WTC11 (cell line): ENCODE measurements at regions not wholly inside any gene's neighbourhood (a gene's known extent, or its start where the extent isn't known, plus 50 kb on each side); places are given as distances from the start of the nearest gene placed in this dataset.
A peak's percentile ranks its signal among the peaks of the same experiment; 100 is the strongest.

Experiments used
- ATAC-seq: fragments of 200-7000 bp; cut with Tn5 transposase; 2 replicates; pipeline ENCODE4 v1.10.0; 2021; ENCODE audit warnings: mild to moderate bottlenecking, moderate library complexity
- CTCF ChIA-PET: fragments of 300-600 bp; sonication (Branson Sonifier 250); formaldehyde crosslinking; loops from one replicate; lab custom pipeline; 2021; ENCODE audit warnings: antibody characterized with exemption; lab: Charles Lee
- POLR2A ChIA-PET: fragments of 350-600 bp; sonication (Branson Sonifier 250); formaldehyde crosslinking; loops from one replicate; lab custom pipeline; 2021; ENCODE audit warnings: antibody characterized with exemption; lab: Charles Lee
- DNase-seq: peaks from one replicate; pipeline ENCODE4 v3.0.0; 2021; ENCODE audit warnings: low spot score
- H3K27ac Mint-ChIP-seq: 2 replicates; pipeline ENCODE4 v1.8.0; 2021; ENCODE audit warnings: mixed read lengths
- H3K27me3 Mint-ChIP-seq: 2 replicates; pipeline ENCODE4 v1.8.0; 2021; ENCODE audit warnings: low read depth, mild to moderate bottlenecking, moderate library complexity, mixed read lengths
- H3K36me3 Mint-ChIP-seq: 2 replicates; pipeline ENCODE4 v1.8.0; 2021; ENCODE audit warnings: mixed read lengths
- H3K4me1 Mint-ChIP-seq: 2 replicates; pipeline ENCODE4 v1.8.0; 2022; ENCODE audit warnings: mixed read lengths
- H3K4me3 Mint-ChIP-seq: 2 replicates; pipeline ENCODE4 v1.8.0; 2021; ENCODE audit warnings: mild to moderate bottlenecking, moderate library complexity, mixed read lengths
- H3K9me3 Mint-ChIP-seq: 2 replicates; pipeline ENCODE4 v1.8.0; 2021; ENCODE audit warnings: mixed read lengths
- ATF6 ChIP-seq: sonication (generic); formaldehyde crosslinking; IDR thresholded peaks from 2 replicates; pipeline ENCODE4 v1.8.1; 2023; ENCODE audit warnings: mild to moderate bottlenecking, missing genetic modification reagents
- CDX4 ChIP-seq: fragments of 250-450 bp; sonication (Bioruptor Pico); IDR thresholded peaks from 2 replicates; pipeline ENCODE4 v1.9.0; 2021; ENCODE audit warnings: moderate library complexity, mild to moderate bottlenecking, inconsistent platforms, borderline replicate concordance
- CREM ChIP-seq: sonication (generic); formaldehyde crosslinking; IDR thresholded peaks from 2 replicates; pipeline ENCODE4 v1.8.1; 2022; ENCODE audit warnings: mild to moderate bottlenecking, missing genetic modification reagents, moderate library complexity
- E2F4 ChIP-seq: sonication (generic); formaldehyde crosslinking; IDR thresholded peaks from 2 replicates; pipeline ENCODE4 v1.8.1; 2022; ENCODE audit warnings: low read depth, mild to moderate bottlenecking, moderate library complexity, missing genetic modification reagents, borderline replicate concordance
- ELF4 ChIP-seq: sonication (generic); formaldehyde crosslinking; IDR thresholded peaks from 2 replicates; pipeline ENCODE4 v1.8.1; 2022; ENCODE audit warnings: low read depth, mild to moderate bottlenecking, moderate library complexity, missing genetic modification reagents
- FOXP1 ChIP-seq: sonication (generic); formaldehyde crosslinking; IDR thresholded peaks from 2 replicates; pipeline ENCODE4 v1.8.0; 2022; ENCODE audit warnings: missing genetic modification reagents, mild to moderate bottlenecking, moderate library complexity, borderline replicate concordance
- FOXP4 ChIP-seq: sonication (generic); formaldehyde crosslinking; IDR thresholded peaks from 2 replicates; pipeline ENCODE4 v1.8.0; 2022; ENCODE audit warnings: mild to moderate bottlenecking, missing genetic modification reagents
- GRHL2 ChIP-seq: fragments of 250-450 bp; sonication (Bioruptor Pico); IDR thresholded peaks from 2 replicates; pipeline ENCODE4 v1.8.0; 2022; ENCODE audit warnings: mild to moderate bottlenecking, moderate library complexity; ENCODE audit not compliant: insufficient replicate concordance, severe bottlenecking
- HMGA2 ChIP-seq: fragments of 250-450 bp; sonication (Bioruptor Pico); IDR thresholded peaks from 2 replicates; pipeline ENCODE4 v1.4.0; 2021; ENCODE audit warnings: mild to moderate bottlenecking, moderate library complexity
- NFATC4 ChIP-seq: fragments of 250-450 bp; sonication (Bioruptor Pico); IDR thresholded peaks from 2 replicates; pipeline ENCODE4 v1.9.0; 2021; ENCODE audit warnings: mild to moderate bottlenecking
- NR2C2 ChIP-seq: sonication (generic); formaldehyde crosslinking; IDR thresholded peaks from 2 replicates; pipeline ENCODE4 v1.8.0; 2022; ENCODE audit warnings: mild to moderate bottlenecking, missing genetic modification reagents
- PREB ChIP-seq: sonication (generic); formaldehyde crosslinking; IDR thresholded peaks from 2 replicates; pipeline ENCODE4 v1.8.1; 2022; ENCODE audit warnings: mild to moderate bottlenecking, missing genetic modification reagents, moderate library complexity, borderline replicate concordance
- PRRX2 ChIP-seq: fragments of 250-450 bp; sonication (Bioruptor Pico); IDR thresholded peaks from 2 replicates; pipeline ENCODE4 v1.8.0; 2021; ENCODE audit warnings: mild to moderate bottlenecking
- SMAD4 ChIP-seq: sonication (generic); formaldehyde crosslinking; IDR thresholded peaks from 2 replicates; pipeline ENCODE4 v1.8.0; 2022; ENCODE audit warnings: mild to moderate bottlenecking, missing genetic modification reagents
- SP1 ChIP-seq: sonication (generic); formaldehyde crosslinking; conservative IDR thresholded peaks from 2 replicates; pipeline ENCODE4 v1.8.1; 2022; ENCODE audit warnings: missing genetic modification reagents
- TEAD4 ChIP-seq: sonication (generic); formaldehyde crosslinking; IDR thresholded peaks from 2 replicates; pipeline ENCODE4 v1.8.0; 2022; ENCODE audit warnings: mild to moderate bottlenecking, missing genetic modification reagents
- USF2 ChIP-seq: sonication (generic); formaldehyde crosslinking; IDR thresholded peaks from 2 replicates; pipeline ENCODE4 v1.8.1; 2023; ENCODE audit warnings: mild to moderate bottlenecking, missing genetic modification reagents, moderate library complexity
- ZNF121 ChIP-seq: sonication (generic); formaldehyde crosslinking; IDR thresholded peaks from 2 replicates; pipeline ENCODE4 v1.8.0; 2023; ENCODE audit warnings: missing genetic modification reagents
- ZNF281 ChIP-seq: sonication (generic); formaldehyde crosslinking; IDR thresholded peaks from 2 replicates; pipeline ENCODE4 v1.8.0; 2023; ENCODE audit warnings: mild to moderate bottlenecking, missing genetic modification reagents
- ZNF423 ChIP-seq: fragments of 250-450 bp; sonication (Bioruptor Pico); IDR thresholded peaks from 2 replicates; pipeline ENCODE4 v2.1.2; 2022; ENCODE audit warnings: mild to moderate bottlenecking, moderate library complexity

- Mint-ChIP-seq H3K27ac (peak overlapping the region; percentile 15; the same call in 1 of the 2 replicates), H3K4me1 (peaks cover 39% of the 10 kb centered on the region), H3K36me3 (no peaks in the 10 kb centered on the region), H3K9me3 (no peaks in the 10 kb centered on the region), H3K27me3 (no peaks in the 10 kb centered on the region), H3K4me3 (no peak overlapping the region)
- no peak for TF ChIP-seq ATF6 (CRISPR knock-in tag)
- TF ChIP-seq SMAD4 = no peak
- no peak for TF ChIP-seq NFATC4
- no peak for TF ChIP-seq USF2 (CRISPR knock-in tag)
- no peak for TF ChIP-seq HMGA2 (CRISPR knock-in tag)
- TF ChIP-seq ZNF423 (CRISPR knock-in tag) = no peak
- TF ChIP-seq ZNF281 (CRISPR knock-in tag) = no peak
- TF ChIP-seq ZNF121 (CRISPR knock-in tag) = no peak
- no peak for TF ChIP-seq PRRX2 (CRISPR knock-in tag)
- TF ChIP-seq ELF4 (CRISPR knock-in tag) = no peak
- TF ChIP-seq FOXP1 = no peak
- TF ChIP-seq TEAD4 (CRISPR knock-in tag) = no peak
- no peak for TF ChIP-seq PREB
- no peak for TF ChIP-seq CREM (CRISPR knock-in tag)
- TF ChIP-seq CDX4 (CRISPR knock-in tag) = no peak
- TF ChIP-seq SP1 (CRISPR knock-in tag) = no peak
- no peak for TF ChIP-seq GRHL2 (CRISPR knock-in tag)
- TF ChIP-seq NR2C2 = no peak
- CTCF ChIA-PET = interaction anchor here (1.0 kb wide), 1 partner anchor 65 kb away, joined by 3 read pairs; no protein-coding TSS in a partner anchor
- no peak for ATAC-seq
- POLR2A ChIA-PET = no interaction called here
- no peak for DNase-seq
Measured at GRCh38 chr4:83709627-83710026, 173.7 kb downstream of the GPAT3 start.

GRCh38 chr4:83708500-83709175 lies 172.7 kb downstream of the GPAT3 start:
- Mint-ChIP-seq H3K4me3 (no peak overlapping the region; the same call in 1 of the 2 replicates), H3K4me1 (peaks cover 37% of the 10 kb centered on the region), H3K27ac (peak overlapping the region; percentile 31), H3K36me3 (no peaks in the 10 kb centered on the region), H3K27me3 (no peaks in the 10 kb centered on the region), H3K9me3 (no peaks in the 10 kb centered on the region)
- POLR2A ChIA-PET = no interaction called here
- DNase-seq = peak; percentile 12
- ATAC-seq = peak; percentile 38; the same call in 1 of the 2 replicates
- CTCF ChIA-PET = interaction anchor here (1.0 kb wide), 1 partner anchor 64 kb away, joined by 3 read pairs; no protein-coding TSS in a partner anchor
- TF ChIP-seq CDX4 (CRISPR knock-in tag) (no peak), E2F4 (CRISPR knock-in tag) (no peak), FOXP4 (CRISPR knock-in tag) (no peak), CREM (CRISPR knock-in tag) (no peak)
